ENCODE measurements at regions not wholly inside any gene's neighbourhood (a gene's known extent, or its start where the extent isn't known, plus 50 kb on each side); places are given as distances from the start of the nearest gene placed in this dataset.
"Not testable (repeated sequence)": the region's sequence is repeated elsewhere in the genome, so short reads cannot be mapped to it uniquely, and the experiment has no call there.

DNA sequence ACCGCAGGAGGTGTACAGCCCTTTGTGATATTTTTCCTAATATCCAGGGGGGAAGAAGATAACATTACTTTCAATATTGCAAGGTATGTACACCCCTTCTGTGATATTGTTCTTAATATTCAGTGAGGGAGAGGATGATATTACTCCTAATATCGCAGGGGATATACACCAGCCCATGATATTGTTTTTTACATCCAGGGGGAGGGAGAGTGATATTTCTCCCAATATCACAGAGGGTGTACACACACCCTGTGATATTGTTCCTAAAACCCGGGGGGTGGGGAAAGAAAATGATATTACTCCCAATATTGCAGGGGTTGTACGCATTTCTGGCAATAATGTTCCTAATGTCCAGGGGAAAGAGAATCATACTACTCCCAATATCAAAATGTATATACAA lies 58.0 kb upstream of the SLC25A48 start:
- DNase-seq (ENCODE audit: low spot score), result no peak

DNA sequence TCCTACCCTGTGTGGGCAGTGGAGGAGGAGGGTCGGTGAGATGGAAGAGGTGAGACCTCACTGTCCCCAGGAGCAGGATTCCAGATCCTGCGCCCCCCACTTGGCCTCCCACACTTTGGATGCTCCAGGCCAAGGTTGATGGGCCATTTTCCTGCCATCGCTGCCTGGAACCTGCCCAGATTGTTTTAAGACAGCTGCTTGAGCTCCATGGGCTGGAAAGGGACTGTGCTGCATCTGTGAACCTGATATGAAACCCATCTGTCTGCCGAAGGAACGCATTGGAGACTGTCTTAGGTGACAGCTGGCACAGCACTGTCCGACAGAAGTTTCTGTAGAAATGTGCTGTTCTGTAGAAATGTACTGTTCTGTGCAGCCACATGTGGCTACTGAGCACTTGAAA lies 72.7 kb upstream of the SLC25A48 start:
- no peak for DNase-seq (ENCODE audit: low spot score)

DNA sequence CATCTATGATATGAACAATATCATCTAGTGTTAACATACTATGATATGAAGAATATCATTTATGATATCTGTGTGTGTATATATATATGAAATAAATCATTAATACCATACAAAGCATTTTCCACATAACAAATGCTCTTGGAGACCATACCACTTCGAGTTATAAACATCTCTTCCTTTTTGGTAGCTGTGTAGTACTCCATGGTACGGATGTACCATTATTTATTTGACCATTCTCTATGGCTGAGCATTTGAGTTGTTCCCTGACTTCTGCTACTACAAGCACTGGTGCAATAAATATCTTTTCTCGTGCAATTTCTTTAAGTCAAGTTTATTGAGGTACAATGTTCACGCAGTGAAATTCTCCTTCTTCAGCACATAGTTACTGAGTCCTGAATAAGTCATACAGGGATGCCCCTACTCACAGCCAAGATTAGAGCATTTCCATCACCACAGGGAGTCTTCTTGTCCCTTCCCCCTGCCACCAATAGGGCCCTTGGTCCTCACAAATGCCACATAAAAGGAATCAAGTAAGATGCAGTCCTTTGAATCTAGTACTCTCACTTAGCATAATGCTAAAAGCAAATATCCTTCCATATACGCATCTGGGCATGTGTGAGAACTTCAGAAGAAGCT lies 75.2 kb upstream of the SLC25A48 start:
- no peak for DNase-seq (ENCODE audit: low spot score)

GRCh38 chr5:135753990-135754389 lies 80.5 kb upstream of the SLC25A48 start:
- DNase-seq (ENCODE audit: low spot score), result no peak

GRCh38 chr5:135750506-135750905 lies 84.0 kb upstream of the SLC25A48 start:
- DNase-seq (ENCODE audit: low spot score), result no peak

DNA sequence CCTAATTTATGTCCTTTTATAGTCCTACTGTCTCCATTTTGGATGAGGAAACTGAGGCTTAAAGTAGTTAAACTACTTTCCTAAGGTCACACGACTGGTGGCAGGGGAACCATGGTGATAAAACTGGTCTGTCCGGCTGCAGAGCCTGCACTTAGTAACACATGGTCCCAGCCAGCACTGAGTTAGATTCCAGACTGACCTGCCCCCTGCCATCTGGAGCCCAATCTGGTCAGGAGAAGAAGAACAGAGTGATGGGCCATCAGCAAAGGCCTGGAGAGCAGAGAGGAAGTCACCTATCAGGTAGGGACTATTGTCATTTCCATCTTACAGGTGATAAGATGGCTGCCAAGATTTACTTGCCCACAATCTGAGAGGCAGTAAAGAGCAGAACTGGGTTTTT lies 86.6 kb upstream of the SLC25A48 start:
- DNase-seq (ENCODE audit: low spot score), result no peak

DNA sequence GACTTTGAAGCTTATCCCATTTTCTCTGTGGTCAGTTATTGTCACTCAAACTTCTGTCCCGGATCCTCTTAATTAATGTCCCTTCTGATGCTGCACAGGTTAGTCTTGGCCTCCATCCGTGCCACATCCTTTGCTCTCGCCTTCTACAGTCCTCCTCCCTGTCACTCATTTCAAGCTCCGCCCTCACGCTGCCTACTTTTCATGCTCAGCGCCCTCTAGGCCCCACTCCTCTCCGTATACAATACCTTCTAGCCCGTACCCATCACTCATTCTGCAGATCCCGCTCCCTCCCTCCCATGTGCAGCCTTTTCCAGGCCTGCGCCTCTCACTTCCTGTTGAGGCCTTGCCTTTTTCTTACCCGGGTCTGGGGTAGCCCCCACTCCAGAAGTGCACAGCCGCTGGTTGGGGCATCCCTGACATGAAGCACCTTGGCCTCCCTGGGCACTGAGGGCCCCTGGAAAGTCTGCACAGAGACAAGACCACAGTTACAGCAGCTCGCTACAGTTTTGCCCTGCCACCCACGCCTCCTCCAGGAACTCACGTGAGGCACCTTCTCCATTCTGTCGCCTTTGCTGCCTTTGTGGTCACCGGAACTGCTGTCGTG lies 88.5 kb upstream of the SLC25A48 start:
- DNase-seq (ENCODE audit: low spot score), result no peak

GRCh38 chr5:135743705-135744411 lies 90.6 kb upstream of the SLC25A48 start:
- DNase-seq (ENCODE audit: low spot score), result no peak

- no peak for DNase-seq (ENCODE audit: low spot score)
Measured at GRCh38 chr5:135743181-135743580, 91.3 kb upstream of the SLC25A48 start.

DNA sequence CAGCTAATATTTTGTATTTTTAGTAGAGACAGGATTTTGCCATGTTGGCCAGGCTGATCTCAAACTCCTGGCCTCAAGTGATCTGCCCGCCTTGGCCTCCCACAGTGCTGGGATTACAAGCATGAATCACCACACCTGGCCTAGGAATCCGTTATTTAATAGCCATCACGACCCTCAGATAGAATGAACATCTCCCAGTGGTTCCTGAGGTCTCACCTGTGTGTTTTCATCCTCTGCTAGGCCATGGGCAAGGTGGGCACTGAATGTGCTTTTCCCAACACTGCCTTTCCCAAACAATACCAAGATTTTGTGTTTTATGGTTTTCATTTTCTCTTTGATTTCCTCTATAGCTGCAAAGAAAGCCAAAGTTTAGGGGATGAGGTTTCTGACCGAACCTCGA lies 92.2 kb upstream of the SLC25A48 start:
- DNase-seq (ENCODE audit: low spot score), result not testable (repeated sequence)

DNA sequence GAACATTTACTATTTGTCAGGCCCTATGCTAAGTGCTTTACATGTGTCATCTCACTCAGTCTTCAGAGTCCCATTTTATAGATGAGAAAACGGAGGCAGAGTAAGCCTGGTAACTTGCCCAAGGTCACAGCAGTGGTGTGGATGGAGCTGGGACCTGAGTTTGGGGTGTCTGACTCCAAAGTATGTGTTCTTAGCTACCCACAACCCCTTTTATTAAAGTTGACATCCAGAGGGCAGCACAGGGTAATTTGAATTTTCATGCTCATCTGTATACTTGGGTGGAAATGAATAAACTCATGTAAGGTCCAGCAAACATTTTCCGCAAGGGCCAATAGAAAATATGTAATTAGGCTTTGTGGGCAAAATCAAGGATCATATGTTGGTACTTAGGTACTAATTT lies 93.4 kb upstream of the SLC25A48 start:
- DNase-seq (ENCODE audit: low spot score), result no peak

DNA sequence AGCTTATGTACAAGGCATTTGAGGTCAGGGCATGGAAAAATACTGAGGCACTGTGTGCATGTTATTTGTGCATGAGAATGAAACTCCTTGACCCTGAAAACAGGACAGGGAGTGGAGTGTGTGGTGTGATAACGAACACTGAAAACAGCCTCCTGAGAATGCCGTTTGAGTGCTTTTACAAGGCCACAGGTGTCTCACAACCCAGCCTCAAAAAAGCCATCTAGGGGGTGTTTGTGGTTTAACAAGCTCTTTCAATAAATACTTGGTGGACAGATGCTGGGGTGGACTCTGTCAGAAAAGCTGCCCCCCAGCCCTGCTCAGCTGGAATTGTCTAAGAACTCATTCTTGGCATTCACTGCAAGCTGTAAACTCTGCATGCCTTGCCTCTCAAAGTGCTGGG lies 94.0 kb upstream of the SLC25A48 start:
- no peak for DNase-seq (ENCODE audit: low spot score)

DNA sequence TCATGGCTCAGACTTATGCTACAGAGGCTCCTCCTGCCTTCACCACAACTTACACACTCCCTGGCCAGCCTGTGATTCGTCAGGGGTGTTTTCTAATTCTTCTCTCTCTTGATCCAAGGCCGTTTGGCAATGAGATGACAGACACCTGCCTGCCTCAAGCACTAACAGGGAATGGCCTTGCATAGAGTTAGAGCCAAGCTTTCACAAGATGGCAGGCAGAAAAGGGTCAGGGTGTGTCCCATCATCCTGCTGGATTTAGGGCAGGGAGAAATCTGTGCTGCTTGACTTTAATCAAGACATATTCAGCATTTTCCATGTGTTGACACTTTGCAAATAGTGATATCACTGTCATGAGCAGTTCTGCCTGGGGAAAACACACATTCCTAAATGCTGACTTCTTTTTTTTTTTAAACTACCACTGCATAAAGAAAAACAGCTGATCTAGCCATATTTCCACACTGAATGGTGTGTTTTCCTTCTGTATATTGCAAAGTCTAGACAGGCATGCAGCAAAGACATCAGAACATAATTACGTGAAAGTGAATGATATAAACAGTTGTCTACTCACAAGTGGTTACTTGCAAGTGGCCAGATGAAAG lies 95.0 kb upstream of the SLC25A48 start:
- DNase-seq (ENCODE audit: low spot score), result no peak

GRCh38 chr5:135738564-135738875 lies 95.9 kb upstream of the SLC25A48 start:
- DNase-seq (ENCODE audit: low spot score), result no peak

DNA sequence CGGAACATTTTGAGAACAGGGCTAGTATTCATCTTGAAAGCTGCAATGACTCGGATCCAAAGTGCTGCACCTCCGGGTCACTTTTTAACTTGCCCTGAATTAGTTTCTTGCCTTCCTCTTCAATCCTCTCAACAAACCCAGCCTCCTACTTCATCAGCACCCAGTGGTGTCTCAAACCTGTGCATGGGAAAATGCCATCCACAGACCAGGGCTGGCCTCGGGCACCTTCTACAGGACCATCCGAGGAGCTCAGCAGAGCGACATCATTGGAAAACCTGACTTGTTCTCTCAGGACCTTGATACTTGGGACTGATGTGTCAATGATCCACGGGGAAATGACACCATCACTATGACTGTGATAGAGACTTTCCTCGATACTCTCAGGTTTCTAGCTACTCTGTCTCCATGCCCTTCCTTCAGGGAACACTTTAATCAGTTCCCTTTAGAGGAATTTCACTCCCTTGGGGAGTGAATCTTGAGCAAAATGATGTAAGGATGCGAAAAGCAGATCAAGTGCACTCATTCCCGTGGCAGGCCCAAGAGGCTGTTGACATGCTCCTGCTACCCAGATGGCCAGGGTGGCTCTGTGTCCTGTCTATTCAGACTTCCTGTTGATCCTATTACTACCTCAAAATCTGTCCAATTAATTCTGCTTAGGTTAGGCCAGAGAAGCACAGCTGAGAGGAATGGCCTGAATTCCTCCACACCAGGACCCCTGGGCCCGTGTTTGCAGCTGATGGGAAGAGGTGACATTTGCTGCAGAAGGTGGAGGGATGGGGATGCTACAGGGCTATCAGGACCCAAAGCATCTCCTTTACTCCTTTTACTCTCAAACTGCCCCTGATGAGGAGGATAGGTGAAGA lies 96.5 kb upstream of the SLC25A48 start:
- DNase-seq (ENCODE audit: low spot score), result no peak

DNA sequence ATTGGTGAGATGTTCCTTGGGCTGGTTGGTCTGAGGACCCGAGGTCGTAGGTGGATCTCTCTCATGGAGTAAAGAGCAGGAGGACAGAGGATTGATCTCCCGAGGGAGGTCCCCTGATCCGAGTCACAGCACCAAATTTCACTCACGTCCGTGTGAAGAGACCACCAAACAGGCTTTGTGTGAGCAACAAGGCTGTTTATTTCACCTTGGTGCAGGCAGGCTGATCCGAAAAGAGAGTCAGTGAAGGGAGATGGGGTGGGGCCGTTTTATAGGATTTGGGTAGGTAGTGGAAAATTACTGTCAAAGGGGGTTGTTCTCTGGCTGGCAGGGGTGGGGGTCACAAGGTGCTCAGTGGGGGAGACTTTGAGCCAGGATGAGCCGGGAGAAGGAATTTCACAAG lies 97.5 kb upstream of the SLC25A48 start:
- DNase-seq (ENCODE audit: low spot score), result not testable (repeated sequence)

- no peak for DNase-seq (ENCODE audit: low spot score)
Measured at GRCh38 chr5:135735831-135736230, 98.6 kb upstream of the SLC25A48 start.

- not testable (repeated sequence) for DNase-seq (ENCODE audit: low spot score)
Measured at GRCh38 chr5:135734956-135735355, 99.5 kb upstream of the SLC25A48 start.

GRCh38 chr5:135731034-135731433 lies 103.4 kb upstream of the SLC25A48 start:
- not testable (repeated sequence) for DNase-seq (ENCODE audit: low spot score)

DNA sequence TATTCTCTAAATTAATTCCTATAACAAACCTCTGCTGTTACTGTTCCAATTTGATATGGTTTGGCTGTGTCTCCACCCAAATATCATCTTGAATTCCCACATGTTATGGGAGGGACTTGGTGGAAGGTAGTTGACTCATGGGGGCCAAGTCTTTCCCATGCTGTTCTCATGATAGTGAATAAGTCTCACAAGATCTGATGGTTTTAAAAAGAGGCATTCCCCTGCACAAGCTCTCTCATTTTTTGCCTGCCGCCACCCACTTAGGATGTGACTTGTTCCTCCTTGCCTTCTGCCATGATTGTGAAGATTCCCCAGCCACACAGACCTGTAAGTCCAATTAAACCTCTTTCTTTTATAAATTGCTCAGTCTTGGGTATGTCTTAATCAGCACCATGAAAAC lies 104.3 kb upstream of the SLC25A48 start:
- DNase-seq (ENCODE audit: low spot score), result not testable (repeated sequence)

DNA sequence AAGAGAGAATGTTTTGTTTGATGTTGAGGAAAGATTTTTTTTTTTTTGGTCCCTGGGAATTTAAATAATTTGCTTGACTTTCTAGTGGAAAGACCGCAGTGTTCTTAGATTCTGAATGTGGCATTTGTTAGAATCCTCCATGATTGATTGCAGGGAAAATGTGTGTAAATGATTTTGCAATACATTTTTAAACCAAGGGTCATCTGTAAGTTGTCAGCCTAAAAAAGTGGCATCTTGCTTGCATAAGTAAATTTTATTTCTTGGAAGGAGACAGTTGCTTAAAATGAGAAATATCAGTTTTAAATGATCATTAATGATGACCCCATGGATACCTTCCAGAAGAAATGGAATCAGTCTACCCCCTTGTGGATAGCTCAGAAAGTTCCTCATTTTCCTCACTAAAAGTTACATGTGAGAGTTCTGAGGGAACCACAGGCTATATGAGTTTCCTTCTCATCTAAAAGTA lies 105.1 kb upstream of the SLC25A48 start:
- DNase-seq (ENCODE audit: low spot score), result peak; percentile 43

GRCh38 chr5:135724617-135725016 lies 109.8 kb upstream of the SLC25A48 start:
- DNase-seq (ENCODE audit: low spot score), result no peak
